SU-DHL-6 (cell line): ENCODE measurements at regions not wholly inside any gene's neighbourhood (a gene's known extent, or its start where the extent isn't known, plus 50 kb on each side); places are given as distances from the start of the nearest gene placed in this dataset.

Source experiments
- EZH2phosphoT487 ChIP-seq: fragments of 200-600 bp; sonication (generic), shearing (Covaris generic); conservative IDR thresholded peaks from 2 replicates; pipeline ENCODE4 v1.6.1; 2018; ENCODE audit warnings: mild to moderate bottlenecking, antibody characterized with exemption, low read length, moderate library complexity, mixed read lengths
- TF ChIP-seq, protein P1 (sequence below): fragments of 200-600 bp; sonication (generic); IDR thresholded peaks from one replicate; pipeline ENCODE4 v1.5.1; 2017; ENCODE audit warnings: antibody characterized with exemption, mild to moderate bottlenecking, low read length, moderate library complexity; ENCODE audit not compliant: insufficient read depth, poor library complexity, severe bottlenecking

DNA sequence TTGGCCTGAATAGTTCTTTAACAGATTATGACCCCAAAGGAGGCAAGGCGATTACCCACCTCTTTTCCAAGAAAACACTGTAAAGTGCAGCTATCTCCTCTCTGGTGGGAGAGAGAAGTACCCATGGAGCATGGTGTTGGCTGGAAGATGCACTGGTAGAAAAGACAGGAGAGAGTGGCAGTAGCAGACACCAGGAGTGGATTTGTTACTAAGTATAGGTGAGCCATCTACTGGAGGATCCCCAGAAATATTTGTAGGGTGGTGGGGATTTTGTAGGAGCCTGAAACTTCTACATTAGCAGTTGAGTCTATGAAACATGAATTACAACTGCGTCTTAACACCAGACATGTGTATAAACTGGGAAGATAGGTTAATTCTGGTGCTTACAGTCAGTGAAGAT lies 148.0 kb downstream of the SLC38A4 start:
- TF ChIP-seq, protein P1, sequence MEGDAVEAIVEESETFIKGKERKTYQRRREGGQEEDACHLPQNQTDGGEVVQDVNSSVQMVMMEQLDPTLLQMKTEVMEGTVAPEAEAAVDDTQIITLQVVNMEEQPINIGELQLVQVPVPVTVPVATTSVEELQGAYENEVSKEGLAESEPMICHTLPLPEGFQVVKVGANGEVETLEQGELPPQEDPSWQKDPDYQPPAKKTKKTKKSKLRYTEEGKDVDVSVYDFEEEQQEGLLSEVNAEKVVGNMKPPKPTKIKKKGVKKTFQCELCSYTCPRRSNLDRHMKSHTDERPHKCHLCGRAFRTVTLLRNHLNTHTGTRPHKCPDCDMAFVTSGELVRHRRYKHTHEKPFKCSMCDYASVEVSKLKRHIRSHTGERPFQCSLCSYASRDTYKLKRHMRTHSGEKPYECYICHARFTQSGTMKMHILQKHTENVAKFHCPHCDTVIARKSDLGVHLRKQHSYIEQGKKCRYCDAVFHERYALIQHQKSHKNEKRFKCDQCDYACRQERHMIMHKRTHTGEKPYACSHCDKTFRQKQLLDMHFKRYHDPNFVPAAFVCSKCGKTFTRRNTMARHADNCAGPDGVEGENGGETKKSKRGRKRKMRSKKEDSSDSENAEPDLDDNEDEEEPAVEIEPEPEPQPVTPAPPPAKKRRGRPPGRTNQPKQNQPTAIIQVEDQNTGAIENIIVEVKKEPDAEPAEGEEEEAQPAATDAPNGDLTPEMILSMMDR: no peak
- no peak for TF ChIP-seq EZH2phosphoT487
